Jurkat, Clone E6-1 (cell line): ENCODE measurements at regions not wholly inside any gene's neighbourhood (a gene's known extent, or its start where the extent isn't known, plus 50 kb on each side); places are given as distances from the start of the nearest gene placed in this dataset.
A peak's percentile ranks its signal among the peaks of the same experiment; 100 is the strongest.

ENCODE experiments used
- DNase-seq: peaks from one replicate; pipeline ENCODE4 v3.0.0-alpha.2; 2011; ENCODE audit warnings: low read depth, low spot score
- H3K4me3 ChIP-seq: 2 replicates; pipeline ENCODE4 v1.5.1; 2011; ENCODE audit warnings: mild to moderate bottlenecking, low read length, control low read depth, moderate library complexity

DNA sequence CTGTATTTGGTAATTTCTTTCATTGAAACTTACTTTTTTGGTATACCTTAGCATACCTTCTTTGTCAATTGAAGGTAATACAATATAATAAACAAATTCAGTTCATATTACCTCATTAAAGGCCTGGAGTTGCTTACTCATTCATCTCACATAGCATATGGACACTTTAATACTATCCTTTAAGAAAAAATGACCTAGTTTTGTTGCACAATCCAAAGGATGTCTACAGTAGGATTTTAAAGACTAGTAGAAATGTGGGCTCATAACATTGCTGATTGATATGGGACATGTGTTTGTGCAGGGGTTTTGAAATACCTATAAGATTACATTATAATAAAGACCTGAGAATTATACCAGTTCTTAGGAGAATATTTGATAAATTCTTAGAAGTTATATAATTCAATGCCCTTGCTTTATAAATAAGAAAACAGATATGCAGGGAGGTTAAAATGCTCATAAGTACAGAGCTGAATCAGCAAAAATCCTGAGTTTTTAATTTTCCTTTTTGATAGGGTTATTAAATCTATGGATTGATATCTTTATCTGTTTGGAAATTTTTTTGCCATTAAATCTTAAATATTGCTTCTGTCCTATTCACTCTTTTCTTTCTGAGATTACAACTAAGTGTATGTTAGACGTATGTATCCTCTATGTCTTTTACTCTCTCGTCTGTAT, 352.1 kb downstream of the ATP23 start:
- no peak for DNase-seq
- no peak overlapping the region for H3K4me3 ChIP-seq

DNA sequence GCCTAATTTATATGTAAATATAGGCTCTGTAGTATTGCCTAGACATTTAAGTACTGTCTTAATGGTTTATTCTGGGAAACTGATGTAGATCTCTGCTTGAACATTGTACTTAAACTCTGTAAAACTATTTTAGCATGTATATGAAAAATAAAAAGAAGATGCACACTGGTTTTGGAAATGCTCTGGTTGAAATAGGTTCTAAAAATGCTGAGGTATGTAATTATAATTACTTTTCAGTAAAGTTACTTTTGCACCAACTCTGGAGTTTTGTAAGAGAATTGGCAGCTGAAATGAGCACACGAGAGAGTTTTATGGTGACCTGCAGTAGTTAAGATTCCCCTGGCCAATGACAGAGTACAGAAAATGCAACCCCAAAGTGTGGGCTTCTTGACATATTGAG, 353.9 kb downstream of the ATP23 start:
- DNase-seq = no peak

DNA sequence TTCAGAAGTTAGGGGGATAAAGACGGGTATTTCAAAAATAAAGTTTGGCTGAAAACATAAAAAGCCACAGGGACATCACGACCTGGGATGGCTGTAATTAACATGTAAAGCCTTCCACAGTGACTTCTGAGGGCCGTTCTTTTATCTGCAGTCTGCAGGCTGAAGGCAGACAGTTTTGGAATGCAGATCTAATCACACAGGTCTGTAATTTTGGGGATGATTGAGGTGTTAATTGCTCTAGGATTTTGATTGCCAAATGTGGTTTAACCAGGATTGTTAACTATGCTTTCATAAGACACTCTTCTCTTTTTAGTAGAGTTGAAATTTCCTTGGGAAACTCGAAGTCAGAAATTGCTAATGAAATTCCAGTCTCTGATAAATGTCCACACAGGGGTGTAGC, 355.5 kb downstream of the ATP23 start:
- DNase-seq = no peak
- no peak overlapping the region for H3K4me3 ChIP-seq

More for the DNA sequence above, 353.9 kb downstream of the ATP23 start:
- H3K4me3 ChIP-seq = no peak overlapping the region

DNA sequence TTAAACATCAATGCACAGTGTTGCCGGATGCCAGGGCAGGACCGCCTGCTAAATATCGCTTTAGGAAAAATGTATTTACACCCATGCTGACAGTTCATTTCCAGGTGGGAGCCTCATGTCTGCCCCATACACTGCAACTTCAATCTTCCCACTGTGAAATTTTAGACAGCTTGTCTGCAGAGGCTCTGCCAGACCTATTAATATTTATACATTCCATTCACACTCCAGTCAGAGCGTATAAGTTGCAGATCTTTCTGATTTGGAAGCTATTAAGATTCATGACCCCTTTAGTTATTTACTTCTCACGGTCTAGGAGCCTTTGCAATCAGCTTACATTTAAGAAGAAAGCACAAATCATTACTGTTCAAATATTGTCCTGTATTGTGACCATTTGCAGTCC, 357.4 kb downstream of the ATP23 start:
- DNase-seq = no peak
- no peak overlapping the region for H3K4me3 ChIP-seq

DNA sequence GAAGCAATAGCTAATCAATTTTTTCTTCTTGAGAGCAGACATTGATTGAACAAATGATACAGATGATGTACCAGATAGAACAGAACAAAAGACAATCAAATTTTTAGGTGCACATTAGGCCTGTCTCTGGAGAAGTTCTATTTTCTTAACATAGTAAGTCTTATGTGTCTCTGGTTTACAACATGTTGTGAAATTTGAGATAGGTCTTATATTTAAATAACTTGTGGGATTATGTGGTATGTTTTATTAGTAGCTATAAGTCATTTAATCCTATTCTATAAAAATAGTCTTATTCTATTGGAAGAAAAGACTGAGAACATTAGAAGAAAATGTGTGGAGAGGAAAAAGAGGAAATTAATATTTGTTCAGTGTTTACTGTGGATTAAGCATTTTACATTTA, 358.0 kb downstream of the ATP23 start:
- no peak overlapping the region for H3K4me3 ChIP-seq
- DNase-seq = no peak

DNA sequence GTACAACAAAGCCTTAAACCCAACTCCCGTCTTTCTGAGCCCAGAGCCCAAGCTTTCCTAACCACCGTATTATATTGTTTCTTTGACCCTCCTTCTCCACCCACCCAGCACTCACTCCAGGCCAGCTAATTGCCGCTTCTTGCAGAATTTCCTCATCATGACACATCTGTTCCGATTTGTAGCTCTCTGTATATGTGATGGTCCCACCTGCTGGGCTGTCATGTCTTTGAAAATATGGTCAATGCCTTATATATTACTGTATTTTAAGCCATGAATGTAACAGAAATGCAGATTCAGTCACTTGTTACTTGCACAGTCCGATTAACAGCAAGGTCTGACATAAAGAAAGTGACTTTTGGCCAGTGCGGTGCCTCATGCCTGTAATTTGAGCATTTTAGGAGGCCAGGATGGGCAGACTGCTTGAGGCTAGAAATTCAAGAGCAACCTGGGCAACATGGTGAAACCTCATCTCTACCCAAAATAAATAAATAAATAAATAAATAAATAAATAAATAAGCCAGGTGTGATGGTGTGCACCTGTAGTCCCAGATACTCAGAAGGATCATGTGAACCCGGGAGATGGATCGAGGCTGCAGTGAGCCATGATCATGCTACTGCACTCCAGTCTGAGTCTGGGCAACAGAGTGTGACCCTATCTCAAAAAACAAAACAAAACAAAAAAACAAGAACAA, 359.8 kb downstream of the ATP23 start:
- no peak for DNase-seq
- H3K4me3 ChIP-seq = no peak overlapping the region

DNA sequence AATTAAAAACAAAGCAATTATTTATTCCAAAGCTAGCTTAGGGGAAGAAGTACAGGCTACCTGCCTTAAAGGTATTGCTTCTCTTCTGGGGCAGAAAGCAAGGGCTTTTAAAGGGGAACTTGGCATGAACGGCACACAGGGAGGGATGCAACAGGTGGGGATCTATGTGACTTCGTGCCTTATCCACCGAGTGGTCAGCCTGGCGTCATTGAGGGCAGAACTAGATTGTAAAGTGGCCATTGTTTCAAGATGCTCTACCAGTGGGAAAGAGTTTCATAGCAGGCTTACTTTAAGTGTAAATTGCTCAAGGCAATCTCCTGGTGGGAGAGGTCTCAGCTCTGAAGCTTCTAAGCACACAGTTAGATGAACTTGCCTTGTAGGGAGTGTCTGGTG, 360.4 kb downstream of the ATP23 start:
- no peak overlapping the region for H3K4me3 ChIP-seq
- DNase-seq = no peak

DNA sequence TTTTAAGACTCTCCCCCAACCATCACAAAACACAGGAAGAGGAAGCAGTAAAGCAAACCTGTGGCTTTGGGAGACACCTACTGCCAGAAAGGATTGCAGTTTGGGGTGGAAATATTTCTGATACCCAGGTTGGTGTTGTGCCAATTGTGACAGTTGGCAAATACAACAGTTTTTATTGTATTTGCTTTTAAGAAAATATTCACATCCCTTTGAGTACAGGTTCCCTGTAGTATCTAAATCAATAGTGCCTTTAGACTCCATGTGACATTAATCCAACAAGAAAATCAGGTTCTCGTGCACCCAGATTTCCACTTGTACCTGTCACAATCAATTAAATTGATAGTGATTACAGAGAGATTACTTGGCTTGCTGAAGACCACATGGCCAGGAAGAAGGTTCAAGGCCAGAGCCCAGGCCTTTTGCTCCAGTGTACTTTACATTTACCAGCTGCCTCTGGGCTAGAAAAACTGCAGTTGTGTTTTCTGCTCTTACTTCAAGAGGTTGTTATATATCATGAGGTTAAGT, 361.2 kb downstream of the ATP23 start:
- peak; percentile 12 for DNase-seq
- H3K4me3 ChIP-seq = no peak overlapping the region

DNA sequence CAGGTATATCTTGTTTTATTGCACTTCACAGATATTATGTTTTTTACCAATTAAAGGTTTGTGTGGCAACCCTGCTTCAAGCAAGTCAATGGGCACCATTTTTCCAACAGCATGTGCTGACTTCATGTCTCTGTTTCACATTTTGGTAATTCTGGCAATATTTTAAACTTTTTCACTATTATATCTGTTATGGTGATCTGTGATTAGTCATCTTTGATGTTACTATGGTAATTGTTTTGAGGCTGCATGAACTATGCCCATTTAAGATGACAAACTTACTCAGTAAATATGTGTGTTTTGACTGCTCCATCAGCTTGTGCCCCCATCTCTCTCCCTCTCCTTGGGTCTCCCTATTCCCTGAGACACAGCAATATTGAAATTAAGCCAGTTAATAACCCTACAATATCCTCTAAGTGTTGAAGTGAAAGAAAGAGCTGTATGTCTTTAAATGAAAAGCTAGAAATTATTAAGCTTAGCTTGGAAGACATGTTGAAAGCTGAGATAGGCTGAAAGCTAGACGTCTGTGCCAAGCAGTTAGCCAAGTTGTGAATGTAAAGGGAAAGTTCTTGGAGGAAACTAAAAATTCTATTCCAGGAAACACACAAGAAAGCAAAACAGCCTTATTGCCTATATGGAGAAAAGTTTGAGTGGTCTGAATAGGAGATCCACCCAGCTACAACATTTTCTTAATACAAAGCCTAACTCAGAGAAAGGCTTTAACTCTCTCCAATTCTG, 365.1 kb downstream of the ATP23 start:
- H3K4me3 ChIP-seq = no peak overlapping the region
- no peak for DNase-seq

DNA sequence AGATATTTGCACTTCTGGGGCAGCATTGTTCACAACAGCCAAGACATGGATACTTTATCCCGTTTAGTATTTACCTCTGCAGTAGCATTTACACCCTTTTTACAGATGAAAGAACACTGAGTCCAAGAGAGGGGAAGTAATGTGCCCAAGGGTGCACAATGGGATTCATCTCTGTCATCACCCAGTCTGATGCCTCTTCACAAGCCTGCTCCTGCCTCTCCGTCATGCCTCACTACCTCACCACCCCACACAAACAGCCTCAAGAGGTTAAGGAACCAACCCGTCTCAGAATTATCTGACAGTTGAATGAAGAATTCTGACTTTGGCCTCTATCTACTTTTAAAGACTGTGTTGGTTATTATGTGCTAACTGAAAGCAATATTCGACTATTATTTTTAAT, 368.4 kb downstream of the ATP23 start:
- no peak for DNase-seq
- no peak overlapping the region for H3K4me3 ChIP-seq

DNA sequence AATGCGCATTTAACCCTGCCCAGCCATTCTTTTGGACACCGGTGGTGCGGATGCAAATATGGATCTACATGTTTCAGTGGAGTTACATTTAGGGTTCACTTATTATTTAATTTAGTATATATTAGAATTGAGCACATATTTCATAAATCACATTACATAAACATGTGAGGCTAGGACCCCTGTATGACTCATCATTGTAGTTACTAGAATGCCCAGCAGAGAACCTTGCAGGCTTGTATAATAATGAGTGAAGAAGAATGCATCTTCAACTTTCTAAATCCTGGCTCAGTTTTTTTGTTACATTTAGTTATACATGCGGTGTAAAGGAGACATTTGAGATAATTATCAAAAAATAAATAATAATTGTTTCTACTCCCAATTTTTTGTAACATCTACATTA, 369.0 kb downstream of the ATP23 start:
- no peak for DNase-seq
- H3K4me3 ChIP-seq = no peak overlapping the region

DNA sequence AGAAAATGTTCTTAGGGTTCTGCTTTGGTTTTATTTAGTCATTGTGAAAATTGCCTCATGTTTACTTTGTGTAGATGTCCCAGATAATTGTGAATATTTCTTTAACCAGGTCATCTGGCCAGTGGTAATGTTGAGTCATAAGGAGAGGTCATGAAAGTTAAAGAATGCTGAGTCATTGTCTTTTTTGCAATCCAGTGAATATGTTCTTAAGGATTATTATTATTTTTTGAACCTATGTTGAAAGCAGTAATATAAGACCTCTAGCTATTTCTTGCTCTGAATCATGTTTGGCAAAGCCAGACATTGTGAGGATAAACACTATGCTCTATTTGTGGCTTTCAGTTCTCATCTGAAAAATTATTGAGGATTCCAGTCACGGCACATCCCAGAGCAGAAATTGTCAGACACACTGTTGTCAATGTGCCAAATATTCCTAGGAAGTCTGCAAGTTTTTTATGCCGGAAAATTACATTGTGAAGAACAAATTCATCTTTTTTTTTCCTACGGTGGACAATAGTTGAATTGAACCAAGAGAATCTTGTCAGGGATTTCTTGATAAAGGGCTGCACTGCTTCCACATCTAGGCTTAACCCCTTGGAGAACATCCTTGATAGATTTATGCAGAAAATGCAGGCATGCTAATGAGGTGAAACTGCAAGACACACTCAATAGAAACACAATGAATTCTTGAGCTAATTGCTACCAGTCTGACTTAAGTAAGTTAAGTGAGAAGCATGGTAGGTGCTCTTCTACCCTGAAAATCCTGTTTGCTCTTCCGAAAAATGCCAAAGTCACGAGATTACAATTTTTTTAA, 369.6 kb downstream of the ATP23 start:
- H3K4me3 ChIP-seq = no peak overlapping the region
- no peak for DNase-seq

DNA sequence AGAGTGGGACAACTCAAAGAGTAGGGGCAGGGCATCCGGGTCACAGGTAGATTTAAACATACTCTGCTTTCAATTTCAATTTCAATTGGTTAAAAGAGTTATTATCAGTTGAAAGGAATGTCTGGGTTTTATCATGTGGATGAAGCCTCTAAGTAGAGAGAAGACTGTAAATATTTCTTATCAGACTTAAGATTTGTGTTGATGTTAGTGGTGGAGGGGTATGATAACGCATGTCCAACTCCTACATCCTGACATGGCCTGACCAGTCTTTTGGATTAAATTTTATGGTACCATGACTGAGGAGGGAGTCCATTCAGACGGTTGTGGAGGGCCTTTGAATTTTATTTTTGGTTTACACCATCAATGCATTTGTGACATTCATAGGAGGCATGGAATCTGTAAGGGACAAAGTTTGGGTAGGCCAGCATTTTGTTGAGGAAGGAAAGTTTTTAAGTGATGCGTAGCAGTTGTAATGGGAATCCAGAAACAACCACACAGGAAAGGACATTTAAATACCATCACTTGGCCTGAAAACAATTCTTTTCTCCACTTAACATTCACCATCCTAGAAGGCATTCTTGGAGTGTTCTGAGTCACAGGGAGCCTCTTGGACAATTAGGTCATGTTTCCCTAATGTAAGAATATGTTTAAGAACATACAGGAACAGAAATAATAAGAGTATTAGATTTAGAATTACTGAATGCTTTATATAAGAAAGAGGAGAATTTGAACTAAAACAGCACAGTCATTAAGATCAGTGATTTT, 371.9 kb downstream of the ATP23 start:
- no peak overlapping the region for H3K4me3 ChIP-seq
- DNase-seq = no peak

DNA sequence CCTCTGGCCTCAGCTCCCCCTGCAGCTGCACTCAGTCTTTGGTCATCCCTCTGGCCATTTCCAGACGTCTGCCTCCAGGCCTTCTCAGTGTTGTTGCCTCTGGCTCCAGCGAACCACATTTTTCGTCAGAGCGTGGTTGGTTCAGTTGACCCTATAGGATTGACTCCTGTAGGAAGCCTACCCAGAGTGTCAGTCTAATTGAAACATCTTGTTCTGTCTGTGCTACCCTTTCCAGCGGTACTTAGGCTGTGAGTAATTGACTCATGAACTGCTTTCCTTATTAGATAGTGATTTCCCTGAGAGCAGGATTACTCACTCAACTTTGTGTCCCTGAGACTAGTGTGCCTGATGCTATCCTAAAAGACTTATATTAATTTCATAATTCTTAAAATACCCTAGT, 373.2 kb downstream of the ATP23 start:
- DNase-seq = no peak

DNA sequence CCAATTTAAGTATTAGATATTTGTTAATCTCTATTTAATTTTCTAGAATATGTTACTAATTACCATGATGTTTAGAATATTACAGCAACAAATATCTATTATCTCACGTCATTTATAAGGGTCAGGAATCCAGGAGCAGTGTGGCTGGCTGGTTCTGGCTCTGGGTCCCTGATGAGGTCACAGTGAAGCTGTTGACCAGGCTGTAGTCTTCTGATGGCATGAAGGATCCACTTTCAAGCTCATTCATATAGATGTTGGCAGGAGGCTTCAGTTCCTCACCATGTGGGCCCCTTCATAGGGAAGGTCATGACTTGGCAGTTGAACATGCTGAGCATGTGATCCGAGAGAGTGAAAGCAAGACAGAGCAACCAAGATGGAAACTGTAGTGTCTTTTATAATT, 375.6 kb downstream of the ATP23 start:
- no peak for DNase-seq
- H3K4me3 ChIP-seq = no peak overlapping the region

More for the DNA sequence above, 373.2 kb downstream of the ATP23 start:
- no peak overlapping the region for H3K4me3 ChIP-seq

DNA sequence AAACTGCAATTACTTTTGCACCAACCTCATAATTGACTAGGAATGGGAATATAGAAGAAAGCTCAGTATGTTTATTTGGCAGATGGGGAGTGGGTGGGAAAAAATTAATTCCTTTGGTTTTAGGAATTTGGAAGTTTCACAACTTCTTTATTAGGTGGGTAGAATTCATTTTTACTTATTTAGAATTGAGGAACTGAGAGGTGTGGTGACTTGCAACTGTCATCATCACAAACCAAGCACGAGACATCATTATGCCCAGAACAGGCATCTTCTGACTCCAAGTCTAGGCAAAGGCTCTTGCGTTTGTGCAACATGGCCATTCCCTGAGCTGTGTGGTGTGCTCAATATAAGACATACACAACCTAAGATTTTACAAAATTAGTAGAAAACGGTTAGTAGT, 380.0 kb downstream of the ATP23 start:
- H3K4me3 ChIP-seq = no peak overlapping the region
- no peak for DNase-seq

DNA sequence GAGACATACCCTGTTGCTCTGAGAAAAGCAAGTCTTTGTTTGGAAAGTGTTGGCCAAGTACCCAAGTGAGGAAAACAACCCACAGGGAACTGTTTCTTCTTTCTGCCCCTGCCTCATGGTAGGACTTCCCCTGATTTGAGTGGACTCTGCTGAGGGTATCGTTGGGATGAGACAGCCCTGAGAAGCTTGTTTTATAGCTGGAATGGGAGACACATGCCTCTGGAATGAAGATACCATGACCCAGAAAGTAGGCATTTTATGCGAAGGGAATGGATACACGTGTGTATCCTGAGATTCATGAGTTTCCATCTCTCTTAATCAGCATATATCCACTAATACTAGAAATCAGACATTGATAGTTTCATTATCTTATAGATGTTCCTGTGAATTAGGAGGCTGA, 382.3 kb downstream of the ATP23 start:
- DNase-seq = no peak
- H3K4me3 ChIP-seq = no peak overlapping the region

DNA sequence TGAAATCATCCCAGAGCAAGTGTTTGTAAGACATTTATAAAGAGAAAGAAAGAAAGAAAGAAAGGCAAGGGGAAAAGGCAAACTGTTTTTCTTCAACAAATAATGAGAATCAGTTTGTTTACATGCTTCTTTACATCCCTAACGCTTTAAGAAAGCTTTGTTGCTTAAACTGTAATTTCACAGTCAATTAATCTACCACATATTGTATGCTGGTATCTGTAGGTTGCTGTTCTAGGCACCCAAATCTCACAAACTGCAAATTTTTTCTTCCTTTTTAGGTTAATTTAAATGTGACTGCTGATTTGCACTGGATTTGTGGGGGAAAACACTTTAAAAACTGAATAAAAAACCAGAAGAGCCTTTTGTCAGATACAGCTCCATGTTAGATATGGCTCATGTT, 384.2 kb downstream of the ATP23 start:
- no peak for DNase-seq
- H3K4me3 ChIP-seq = no peak overlapping the region

DNA sequence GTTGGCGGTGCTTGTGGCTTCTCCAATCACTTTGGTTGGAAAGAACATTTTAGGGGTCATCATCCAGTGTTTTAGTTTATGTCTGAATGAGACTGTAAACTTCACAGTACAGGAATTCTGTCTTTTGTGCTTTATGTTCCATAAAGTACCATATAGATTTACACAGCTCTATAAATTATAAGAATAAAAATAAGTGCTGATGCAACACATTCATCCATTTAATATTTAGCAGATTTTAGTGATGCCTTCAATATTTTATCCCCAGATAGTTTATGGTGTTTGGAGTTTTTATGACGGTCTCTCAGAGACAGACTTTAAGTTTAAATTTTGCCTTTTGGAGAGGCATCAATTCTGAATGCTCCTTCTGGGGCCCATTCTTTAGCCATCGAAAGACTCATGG, 385.2 kb downstream of the ATP23 start:
- no peak for DNase-seq
- H3K4me3 ChIP-seq = no peak overlapping the region
